T47D (cell line): ENCODE measurements at regions not wholly inside any gene's neighbourhood (a gene's known extent, or its start where the extent isn't known, plus 50 kb on each side); places are given as distances from the start of the nearest gene placed in this dataset.

ENCODE experiments used
- DNase-seq, 2 experiments: peaks; one replicate each; pipeline versions ENCODE4 v3.0.0 to v3.0.0-alpha.2; 2011 to 2012; ENCODE audit warnings: low read depth in 1 of 2, low spot score in 1 of 2
- JUND ChIP-seq: IDR thresholded peaks from 2 replicates; pipeline ENCODE4 v1.6.1; 2012; ENCODE audit warnings: low read depth
- in situ Hi-C: cut with HindIII; loops from 2 replicates; pipeline ENCODE4 v1.10.0; 2016; ENCODE audit warnings: low sequenced_read_pairs, low pct_unique_long_range_greater_than_20kb

DNA sequence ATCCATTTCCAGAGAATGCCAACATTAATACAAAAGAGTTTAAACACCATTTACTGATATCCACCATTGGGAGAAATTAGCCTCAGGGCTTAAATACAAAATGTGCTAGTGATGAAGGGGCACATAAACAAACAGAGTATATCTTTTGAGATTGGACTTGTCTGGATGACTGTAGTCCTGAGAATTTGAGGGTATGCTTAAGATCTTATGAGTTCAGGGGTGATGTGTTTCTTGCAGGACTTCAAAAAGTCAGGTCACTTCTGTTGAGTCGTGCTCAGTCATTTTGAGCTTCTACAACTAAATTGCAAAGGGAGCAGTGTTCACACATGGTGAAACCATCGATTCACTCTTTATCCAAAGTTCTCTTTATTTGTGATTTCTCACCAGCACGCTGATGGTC lies 425.7 kb downstream of the ATP23 start:
- in situ Hi-C loops = no loop called here
- DNase-seq = no peak
- TF ChIP-seq JUND = no peak

DNA sequence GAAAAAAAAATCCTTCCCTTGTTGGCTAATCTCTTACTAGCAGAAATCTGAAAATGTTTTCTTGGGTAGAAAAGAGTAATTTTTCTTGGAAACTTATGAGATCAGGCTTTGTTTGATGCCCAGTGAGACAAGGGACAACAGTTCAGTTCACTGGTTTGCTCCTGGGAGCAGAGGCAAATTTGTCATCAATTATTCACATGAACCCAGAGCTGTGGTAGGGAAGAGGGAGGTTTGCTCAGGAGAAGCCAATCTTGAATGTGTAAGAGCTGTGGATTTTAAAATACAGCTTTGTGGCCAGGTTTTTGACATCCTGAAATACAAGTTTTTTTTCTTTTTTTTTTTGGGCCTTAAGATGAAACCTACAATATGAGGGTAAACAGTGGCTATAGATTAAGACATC lies 426.6 kb downstream of the ATP23 start:
- in situ Hi-C loops = no loop called here
- DNase-seq = no peak
- no peak for TF ChIP-seq JUND

DNA sequence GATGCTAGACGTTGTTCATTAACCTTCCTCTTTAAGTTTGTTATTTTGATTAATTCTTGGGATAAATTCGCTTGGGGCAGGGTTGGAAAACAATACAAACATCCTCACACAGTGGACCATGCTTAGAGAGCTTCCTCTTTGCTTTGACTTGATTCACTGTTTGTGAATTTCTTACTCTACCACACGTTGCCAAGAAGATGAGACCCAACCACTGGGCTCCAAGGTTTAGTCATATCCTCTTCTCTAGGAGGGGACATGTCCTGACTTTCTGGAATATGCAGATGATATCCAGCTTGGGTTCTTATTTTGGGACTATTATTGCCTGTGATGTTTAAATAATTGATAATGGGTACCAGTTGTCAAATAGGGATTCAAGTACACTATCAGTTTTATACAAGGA lies 428.2 kb downstream of the ATP23 start:
- TF ChIP-seq JUND = no peak
- in situ Hi-C loops = no loop called here
- DNase-seq = no peak

DNA sequence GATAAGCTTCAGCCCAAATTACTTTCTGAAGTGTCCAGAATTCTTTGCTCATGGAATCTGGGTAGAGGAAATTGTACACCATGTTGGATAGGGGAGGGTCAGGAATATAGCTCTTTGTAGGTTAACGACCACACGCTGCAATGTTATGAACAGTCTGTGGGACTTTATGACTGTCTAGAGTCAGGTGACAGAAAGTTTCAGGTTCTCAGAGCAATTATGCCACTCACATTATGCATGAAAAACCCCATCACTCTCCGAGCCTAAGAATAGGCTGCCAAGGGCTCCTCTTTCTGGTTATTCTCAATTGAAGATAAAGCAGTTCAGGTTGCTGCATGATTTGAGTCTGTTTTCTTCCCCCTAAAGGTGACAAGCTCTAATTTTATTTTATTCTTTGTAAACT lies 430.9 kb downstream of the ATP23 start:
- no peak for TF ChIP-seq JUND
- in situ Hi-C loops = no loop called here

DNA sequence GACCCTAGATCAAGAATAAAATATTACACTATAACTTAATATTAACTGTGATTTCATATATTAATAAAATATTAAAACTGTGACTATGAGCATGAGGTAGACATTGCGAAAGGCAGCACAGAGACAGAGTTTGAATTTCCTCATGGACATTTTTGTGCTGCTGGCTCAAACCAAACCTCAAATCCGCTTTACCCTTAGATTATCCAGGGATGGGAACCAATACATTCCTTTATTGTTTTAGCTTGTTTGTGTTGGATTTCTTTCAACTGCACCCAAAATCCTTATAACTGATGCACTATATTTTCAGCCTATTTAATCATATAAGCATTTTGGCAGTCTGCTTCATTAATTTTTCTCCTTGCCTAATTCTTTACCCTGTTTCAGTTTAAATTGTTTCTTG lies 436.7 kb downstream of the ATP23 start:
- DNase-seq = no peak
- in situ Hi-C loops = no loop called here
- no peak for TF ChIP-seq JUND

More for the DNA sequence above, 430.9 kb downstream of the ATP23 start:
- no peak for DNase-seq

DNA sequence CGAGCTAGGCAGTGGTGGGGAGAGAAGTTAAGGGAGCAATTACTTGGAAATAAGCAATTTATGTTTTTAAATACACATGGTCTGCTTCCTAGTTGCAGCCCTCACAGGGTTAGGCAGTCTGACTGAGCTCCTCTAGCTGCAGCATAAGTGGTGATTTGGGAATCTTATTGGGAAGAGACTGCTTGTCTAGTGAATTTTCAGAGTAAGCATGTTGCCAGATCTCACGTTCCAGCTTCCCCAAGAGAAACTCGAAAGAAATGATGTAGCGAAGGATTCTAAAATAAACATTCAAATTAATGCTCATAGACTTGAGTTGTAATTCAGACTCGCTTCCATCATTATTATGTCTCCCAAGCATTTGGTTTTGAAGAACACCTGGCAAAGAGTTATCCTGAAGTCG lies 440.2 kb downstream of the ATP23 start:
- no peak for TF ChIP-seq JUND
- in situ Hi-C loops = no loop called here
- no peak for DNase-seq

DNA sequence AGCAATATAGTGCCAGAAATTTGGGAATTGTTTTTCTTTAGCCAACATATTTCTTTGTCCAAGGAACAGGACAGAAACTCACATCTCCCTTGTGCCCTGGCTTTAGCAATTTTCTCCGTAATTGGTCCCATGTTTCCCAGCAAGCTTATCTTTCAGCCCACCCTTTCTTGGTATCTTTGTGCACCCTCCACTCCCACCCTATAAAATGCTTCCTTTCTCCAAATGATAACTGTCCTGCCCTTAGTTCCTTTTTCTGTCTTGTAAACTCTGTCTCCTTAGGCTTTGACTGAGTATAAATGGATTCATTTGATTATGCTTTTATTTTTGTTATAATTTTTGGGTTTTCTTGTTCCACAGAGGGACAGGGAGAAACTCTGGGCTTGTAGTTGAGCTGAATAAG lies 442.8 kb downstream of the ATP23 start:
- no peak for DNase-seq
- in situ Hi-C loops = no loop called here
- no peak for TF ChIP-seq JUND

DNA sequence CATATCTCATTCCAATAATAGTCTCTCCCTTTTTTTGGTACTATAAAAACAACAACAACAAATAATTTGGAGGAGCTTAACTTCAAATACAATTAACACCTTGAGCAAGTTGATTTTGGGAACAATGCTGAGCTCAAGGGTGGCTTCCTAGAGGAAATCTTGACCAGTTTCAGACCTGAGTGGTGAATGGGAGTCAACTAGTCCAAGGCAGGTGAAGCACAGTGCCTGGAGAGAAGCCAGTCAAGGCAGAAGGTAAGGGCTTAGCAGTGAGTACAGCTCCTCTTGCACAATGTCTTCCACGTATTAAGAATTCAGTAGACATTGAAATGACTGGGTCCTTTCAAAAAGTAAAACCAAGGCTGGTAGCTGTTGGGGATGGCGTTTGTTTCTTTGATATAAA lies 444.8 kb downstream of the ATP23 start:
- no peak for DNase-seq
- in situ Hi-C loops = no loop called here
- TF ChIP-seq JUND = no peak

DNA sequence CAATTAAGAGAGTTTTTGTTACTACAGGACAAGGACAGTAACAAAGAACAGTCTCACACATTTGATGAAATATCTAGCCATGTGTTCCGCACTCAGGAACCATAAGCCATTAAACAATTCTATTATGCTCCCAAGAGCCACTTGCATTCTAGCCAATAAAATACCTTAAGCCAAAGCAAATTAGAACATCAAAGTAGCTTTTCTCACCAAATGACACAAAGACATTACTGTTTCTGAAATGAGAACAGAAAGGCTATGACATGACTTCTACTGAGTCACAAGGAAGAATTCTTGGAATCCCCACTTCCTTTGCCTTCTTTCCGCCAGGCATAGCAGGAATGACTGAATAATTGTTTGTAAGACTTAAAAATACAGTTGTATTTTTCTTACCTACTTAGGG lies 445.8 kb downstream of the ATP23 start:
- in situ Hi-C loops = no loop called here
- DNase-seq = no peak
- no peak for TF ChIP-seq JUND

DNA sequence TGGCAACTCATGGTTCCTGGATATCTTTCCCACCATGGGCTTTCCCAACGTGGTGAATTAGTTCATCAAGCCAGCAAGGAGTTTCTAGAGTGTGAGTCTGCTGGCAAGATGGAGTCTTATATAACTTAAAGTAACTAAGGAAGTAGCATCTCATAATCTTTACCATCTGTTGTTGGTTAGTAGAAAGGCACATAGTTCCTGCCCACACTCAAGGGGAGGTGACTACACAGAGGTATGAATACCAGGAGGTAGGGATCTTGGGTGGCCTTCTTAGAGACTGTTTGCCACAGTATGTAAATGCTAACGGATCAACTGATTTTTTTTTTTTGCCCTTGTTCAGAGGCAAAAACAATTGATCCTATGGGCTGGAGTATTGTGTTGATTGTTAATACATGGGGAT lies 446.9 kb downstream of the ATP23 start:
- TF ChIP-seq JUND = no peak
- in situ Hi-C loops = no loop called here
- no peak for DNase-seq

DNA sequence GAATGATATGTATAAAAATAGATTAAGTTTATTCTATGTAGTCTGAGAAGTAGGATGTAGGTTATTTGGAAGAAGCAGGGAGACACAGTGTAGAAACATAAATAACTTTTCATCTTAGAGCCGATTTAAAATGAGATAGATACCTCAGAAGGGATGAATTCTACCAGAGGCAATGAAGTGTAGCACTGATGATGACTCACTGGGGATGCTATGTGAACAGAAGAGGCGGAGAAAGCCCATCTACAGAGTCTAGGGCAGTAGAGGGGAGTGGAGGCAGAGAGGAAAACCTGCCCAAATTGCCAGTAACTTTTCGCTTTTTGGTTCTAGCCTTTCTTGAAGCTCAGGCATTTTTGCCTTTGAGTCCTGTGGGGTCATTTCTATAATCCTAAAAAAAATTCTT lies 451.8 kb downstream of the ATP23 start:
- TF ChIP-seq JUND = no peak
- no peak for DNase-seq
- in situ Hi-C loops = no loop called here

DNA sequence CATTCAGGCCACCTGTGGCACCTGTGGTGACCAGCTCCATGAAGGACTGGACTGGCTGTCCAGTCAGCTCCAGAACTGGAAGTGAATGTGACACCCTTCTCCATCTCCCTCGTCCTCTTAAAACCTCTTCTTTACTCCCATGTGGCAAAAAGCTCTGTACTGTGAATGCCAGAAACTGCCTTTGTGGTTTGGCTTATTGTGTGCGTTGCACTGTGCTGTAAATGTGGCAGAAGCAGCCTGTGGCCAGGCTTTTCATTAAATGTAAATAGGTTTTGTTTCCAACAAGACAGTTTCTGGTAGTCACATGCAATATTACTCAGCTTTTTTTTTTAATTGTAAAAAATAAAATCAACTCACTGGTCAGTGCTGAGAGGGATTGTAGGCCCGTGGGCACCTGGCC lies 453.7 kb downstream of the ATP23 start:
- in situ Hi-C loops = no loop called here
- no peak for DNase-seq
- no peak for TF ChIP-seq JUND

DNA sequence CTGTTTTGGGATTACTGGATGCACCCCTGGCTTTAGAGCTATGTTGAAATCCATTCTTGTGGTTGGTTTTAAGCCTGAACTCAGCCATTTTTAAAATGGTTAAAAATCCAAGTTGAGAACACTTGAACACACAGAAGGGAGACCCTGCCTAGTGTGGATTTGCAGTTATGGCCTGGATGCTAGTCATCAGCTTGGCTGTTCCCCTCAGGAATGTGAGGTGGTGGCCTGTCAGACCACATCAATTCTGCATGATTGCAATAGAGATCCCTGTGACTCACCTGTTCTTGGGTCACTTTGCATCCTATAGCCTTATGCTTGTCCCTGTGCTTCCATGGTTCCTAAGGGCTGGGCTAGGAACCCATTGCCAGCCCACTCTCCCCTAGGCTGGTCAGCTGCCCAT lies 454.1 kb downstream of the ATP23 start:
- in situ Hi-C loops = no loop called here
- no peak for DNase-seq
- no peak for TF ChIP-seq JUND

DNA sequence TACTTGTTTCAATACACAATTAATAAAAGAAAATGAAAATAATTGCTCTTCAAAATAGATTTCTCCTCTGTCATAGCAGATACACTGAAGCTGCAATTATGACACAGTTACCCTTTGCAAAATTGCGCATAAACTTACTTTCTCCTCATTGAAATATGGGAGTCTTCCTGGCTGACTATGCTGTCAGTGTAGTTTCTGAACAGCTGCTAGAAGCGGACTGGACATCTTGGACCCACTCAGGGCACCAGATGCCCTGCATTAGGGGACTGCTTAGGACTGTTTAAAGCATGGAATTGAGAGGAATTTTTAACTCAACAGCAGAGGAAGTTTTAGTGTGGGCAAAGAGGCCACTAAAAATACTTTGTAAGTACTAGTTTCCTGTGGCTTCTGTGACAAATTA lies 454.9 kb downstream of the ATP23 start:
- DNase-seq = no peak
- TF ChIP-seq JUND = no peak
- in situ Hi-C loops = no loop called here

DNA sequence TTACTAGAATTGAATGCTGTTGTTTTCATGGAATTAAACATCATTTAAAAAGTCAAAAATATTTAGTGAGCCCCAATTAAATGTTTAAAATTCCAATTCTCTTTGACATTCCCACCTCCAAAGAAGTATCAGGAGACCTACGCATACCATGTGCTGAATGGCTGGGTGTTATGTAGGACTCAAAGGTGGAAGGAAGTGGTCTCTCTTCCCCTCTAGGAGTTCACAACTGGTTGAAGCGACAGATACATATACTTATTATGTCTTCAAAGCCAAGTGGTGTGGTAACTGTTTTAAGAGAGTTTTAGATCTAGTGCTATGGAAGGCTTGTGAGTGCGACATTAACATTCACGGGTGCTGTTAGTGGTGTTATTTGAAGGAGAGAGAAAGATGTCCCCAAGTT lies 464.0 kb downstream of the ATP23 start:
- no peak for TF ChIP-seq JUND
- no peak for DNase-seq
- in situ Hi-C loops = no loop called here
